ENCODE measurements at regions not wholly inside any gene's neighbourhood (a gene's known extent, or its start where the extent isn't known, plus 50 kb on each side); places are given as distances from the start of the nearest gene placed in this dataset.

DNA sequence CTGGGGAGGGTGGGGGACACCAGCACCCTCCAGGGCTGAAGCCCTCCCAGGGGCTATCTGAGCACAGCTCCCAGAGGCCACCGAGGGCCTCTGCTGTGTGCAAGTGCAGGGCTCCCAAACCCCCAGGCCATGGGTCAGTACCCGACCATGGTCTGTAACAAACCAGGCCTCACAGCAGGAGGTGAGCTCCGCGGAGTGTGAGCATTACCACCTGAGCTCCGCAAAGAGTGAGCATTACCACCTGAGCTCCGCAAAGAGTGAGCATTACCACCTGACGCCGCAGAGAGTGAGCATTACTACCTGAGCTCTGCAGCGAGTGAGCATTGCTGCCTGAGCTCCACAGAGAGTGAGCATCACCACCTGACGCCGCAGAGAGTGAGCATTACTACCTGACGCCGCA, 152.9 kb upstream of the IRX2 start:
- no peaks in the 10 kb centered on the region for H3K36me3 Mint-ChIP-seq
- H3K4me3 Mint-ChIP-seq = no peak overlapping the region
- no peaks in the 10 kb centered on the region for H3K9me3 Mint-ChIP-seq
- no peaks in the 10 kb centered on the region for H3K27me3 Mint-ChIP-seq
- no peak overlapping the region for H3K27ac Mint-ChIP-seq
- H3K4me1 Mint-ChIP-seq = no peaks in the 10 kb centered on the region

GRCh38 chr5:2903451-2904395, 152.2 kb upstream of the IRX2 start:
- Mint-ChIP-seq H3K9me3 (no peaks in the 10 kb centered on the region), H3K27ac (no peak overlapping the region), H3K36me3 (no peaks in the 10 kb centered on the region), H3K4me3 (no peak overlapping the region), H3K4me1 (no peaks in the 10 kb centered on the region), H3K27me3 (no peaks in the 10 kb centered on the region)

DNA sequence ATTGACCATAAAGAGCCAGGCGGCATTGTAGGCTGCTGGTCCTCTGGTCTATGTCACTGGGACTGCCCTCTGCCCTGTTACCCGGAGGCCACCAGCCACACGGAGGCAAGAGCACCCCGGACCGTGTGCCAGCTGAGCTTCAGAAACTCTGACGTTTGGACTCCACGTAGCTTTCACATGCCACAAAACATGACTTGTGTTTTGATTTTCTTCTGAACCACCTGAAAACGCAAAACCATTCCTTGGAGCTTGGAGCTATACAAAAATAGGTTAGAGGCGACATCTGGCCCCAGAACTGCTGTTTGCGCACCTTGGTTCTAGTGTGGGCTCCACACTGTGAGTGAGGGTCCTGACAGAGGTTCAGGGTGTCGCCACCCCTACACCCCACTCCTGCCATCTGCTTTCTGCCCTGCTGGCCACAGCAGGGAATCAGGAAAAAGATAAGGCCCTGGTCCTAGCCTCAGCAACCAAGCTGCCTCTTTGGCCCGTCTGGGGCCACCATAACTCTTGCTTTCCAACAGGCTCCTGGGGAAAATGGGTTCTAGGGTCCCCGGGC, 151.3 kb upstream of the IRX2 start:
- Mint-ChIP-seq H3K4me3 (no peak overlapping the region), H3K36me3 (no peaks in the 10 kb centered on the region), H3K27ac (no peak overlapping the region), H3K4me1 (no peaks in the 10 kb centered on the region), H3K27me3 (no peaks in the 10 kb centered on the region), H3K9me3 (no peaks in the 10 kb centered on the region)

GRCh38 chr5:2902186-2902585, 150.7 kb upstream of the IRX2 start:
- no peak overlapping the region for H3K4me3 Mint-ChIP-seq
- no peaks in the 10 kb centered on the region for H3K4me1 Mint-ChIP-seq
- H3K36me3 Mint-ChIP-seq = no peaks in the 10 kb centered on the region
- no peaks in the 10 kb centered on the region for H3K9me3 Mint-ChIP-seq
- no peaks in the 10 kb centered on the region for H3K27me3 Mint-ChIP-seq
- H3K27ac Mint-ChIP-seq = no peak overlapping the region

- Mint-ChIP-seq H3K27me3 (no peaks in the 10 kb centered on the region), H3K36me3 (no peaks in the 10 kb centered on the region), H3K4me3 (no peak overlapping the region), H3K4me1 (no peaks in the 10 kb centered on the region), H3K9me3 (no peaks in the 10 kb centered on the region), H3K27ac (no peak overlapping the region)
Observed at GRCh38 chr5:2901511-2901910, 150.0 kb upstream of the IRX2 start.

DNA sequence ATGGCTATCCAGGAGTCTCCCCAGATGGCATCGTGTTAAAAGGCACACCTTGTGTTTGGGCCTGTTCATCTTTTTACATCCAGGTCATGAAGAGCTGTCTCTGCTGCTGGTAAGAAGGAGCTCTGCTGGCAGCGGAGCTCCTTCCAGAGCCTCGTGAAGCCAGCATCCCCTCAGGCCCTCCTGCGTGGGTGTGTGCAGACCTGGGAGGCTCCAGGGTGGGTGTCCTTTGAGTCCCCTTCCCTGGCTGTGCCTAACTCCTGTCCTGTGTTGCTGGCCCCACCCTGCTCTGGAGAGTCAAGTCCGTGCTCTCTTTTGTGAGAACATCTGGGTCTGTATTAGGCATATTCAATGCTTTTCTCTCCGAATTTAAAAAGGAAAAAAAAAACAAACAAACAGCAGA, 149.6 kb upstream of the IRX2 start:
- Mint-ChIP-seq H3K36me3 (no peaks in the 10 kb centered on the region), H3K27ac (no peak overlapping the region), H3K9me3 (no peaks in the 10 kb centered on the region), H3K4me3 (no peak overlapping the region), H3K27me3 (no peaks in the 10 kb centered on the region), H3K4me1 (no peaks in the 10 kb centered on the region)

- Mint-ChIP-seq H3K4me1 (no peaks in the 10 kb centered on the region), H3K27ac (no peak overlapping the region), H3K36me3 (no peaks in the 10 kb centered on the region), H3K27me3 (no peaks in the 10 kb centered on the region), H3K9me3 (no peaks in the 10 kb centered on the region), H3K4me3 (no peak overlapping the region)
Observed at GRCh38 chr5:2900360-2900759, 148.9 kb upstream of the IRX2 start.

DNA sequence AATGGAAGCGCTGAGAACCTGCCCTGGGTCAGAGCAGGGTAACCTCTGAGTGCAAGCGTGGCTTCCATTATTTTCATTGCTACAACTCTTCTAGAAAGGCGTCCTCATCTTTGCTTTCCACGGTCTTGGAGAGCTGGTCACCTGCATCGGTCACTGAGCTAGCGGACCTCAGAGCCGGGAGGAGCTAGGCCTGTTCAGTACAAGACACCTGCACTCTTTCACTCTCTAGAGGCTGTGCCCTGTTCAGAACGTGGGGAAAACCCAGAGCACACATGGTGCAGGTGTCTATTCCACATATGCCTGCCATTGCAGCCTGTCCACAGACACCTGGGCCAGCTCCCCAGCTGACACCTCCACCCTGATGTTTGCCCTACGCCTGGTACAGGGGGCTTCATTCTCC, 147.8 kb upstream of the IRX2 start:
- Mint-ChIP-seq H3K4me1 (no peaks in the 10 kb centered on the region), H3K36me3 (no peaks in the 10 kb centered on the region), H3K27ac (no peak overlapping the region), H3K27me3 (no peaks in the 10 kb centered on the region), H3K9me3 (no peaks in the 10 kb centered on the region), H3K4me3 (no peak overlapping the region)

GRCh38 chr5:2898661-2899060, 147.2 kb upstream of the IRX2 start:
- no peaks in the 10 kb centered on the region for H3K27me3 Mint-ChIP-seq
- no peaks in the 10 kb centered on the region for H3K4me1 Mint-ChIP-seq
- no peaks in the 10 kb centered on the region for H3K9me3 Mint-ChIP-seq
- H3K4me3 Mint-ChIP-seq = no peak overlapping the region
- no peaks in the 10 kb centered on the region for H3K36me3 Mint-ChIP-seq
- H3K27ac Mint-ChIP-seq = no peak overlapping the region

GRCh38 chr5:2897276-2897961, 145.9 kb upstream of the IRX2 start:
- no peaks in the 10 kb centered on the region for H3K9me3 Mint-ChIP-seq
- H3K36me3 Mint-ChIP-seq = no peaks in the 10 kb centered on the region
- H3K27ac Mint-ChIP-seq = no peak overlapping the region
- H3K27me3 Mint-ChIP-seq = no peaks in the 10 kb centered on the region
- H3K4me3 Mint-ChIP-seq = no peak overlapping the region
- H3K4me1 Mint-ChIP-seq = no peaks in the 10 kb centered on the region

DNA sequence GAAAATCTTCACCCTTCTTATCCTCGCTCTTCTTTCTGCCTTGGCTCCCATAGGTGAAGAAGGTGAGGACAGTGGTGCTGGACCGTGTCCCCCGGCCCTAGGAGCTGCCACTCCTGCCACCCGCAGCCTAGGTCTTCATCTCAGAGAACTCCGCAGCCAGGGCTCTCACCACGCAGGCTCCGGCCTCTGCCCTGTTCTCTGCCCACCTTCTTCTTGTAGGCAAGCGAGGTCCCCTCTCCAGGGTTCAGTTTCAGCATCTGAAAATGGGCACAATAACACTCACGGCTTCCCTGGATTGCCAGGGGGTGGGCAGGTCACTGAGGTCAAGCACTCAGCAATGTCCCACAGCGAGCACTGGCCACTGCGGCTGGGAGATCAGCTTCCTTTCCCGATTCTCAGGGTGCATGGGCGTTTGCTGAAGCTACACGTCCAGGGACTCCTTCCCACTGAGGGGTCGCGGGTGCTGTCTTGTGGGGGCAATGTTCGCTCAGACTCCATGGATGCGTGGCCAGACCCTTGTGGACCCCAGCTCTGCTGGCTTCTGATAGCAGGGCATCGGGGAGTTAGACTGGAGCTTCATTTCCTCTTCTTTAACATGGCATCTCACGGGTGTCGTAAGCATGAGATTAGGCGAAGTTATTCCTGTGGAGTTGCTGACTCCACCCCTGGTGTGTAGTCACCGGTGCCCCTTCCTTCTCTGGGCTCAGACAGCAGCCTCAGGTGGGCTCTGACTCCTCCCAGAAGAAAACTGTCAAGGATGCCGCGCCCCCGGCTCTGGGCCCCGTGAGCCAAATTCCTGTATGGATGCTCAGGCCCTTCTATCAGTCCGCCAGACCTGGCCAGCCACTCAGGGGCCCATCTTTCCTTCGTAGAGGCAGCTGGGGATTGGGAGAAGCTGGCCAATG, 145.1 kb upstream of the IRX2 start:
- Mint-ChIP-seq H3K9me3 (no peaks in the 10 kb centered on the region), H3K4me3 (no peak overlapping the region), H3K4me1 (no peaks in the 10 kb centered on the region), H3K27ac (no peak overlapping the region), H3K36me3 (no peaks in the 10 kb centered on the region), H3K27me3 (no peaks in the 10 kb centered on the region)

GRCh38 chr5:2895876-2896275, 144.4 kb upstream of the IRX2 start:
- no peaks in the 10 kb centered on the region for H3K36me3 Mint-ChIP-seq
- H3K4me3 Mint-ChIP-seq = no peak overlapping the region
- no peaks in the 10 kb centered on the region for H3K4me1 Mint-ChIP-seq
- no peak overlapping the region for H3K27ac Mint-ChIP-seq
- H3K9me3 Mint-ChIP-seq = no peaks in the 10 kb centered on the region
- no peaks in the 10 kb centered on the region for H3K27me3 Mint-ChIP-seq

DNA sequence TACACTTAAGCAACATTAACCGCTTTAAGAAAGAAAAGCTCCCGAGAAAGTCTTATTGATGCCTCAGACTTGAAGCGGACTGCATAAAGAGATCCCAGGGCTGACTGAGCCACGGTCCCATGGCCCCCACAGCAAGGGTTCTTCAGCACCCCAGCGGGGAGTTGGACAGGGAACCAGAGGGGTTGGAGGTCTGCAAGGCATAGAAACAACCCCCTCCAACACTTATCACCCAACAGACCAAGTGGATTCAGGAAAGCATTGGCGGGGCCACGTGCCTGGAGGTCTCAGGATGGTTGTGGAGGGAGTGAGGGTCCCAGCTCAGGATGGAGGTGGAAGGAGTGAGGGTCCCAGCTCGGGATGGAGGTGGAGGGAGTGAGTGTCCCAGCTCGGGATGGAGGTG, 143.7 kb upstream of the IRX2 start:
- H3K4me1 Mint-ChIP-seq = no peaks in the 10 kb centered on the region
- H3K4me3 Mint-ChIP-seq = no peak overlapping the region
- no peaks in the 10 kb centered on the region for H3K9me3 Mint-ChIP-seq
- no peak overlapping the region for H3K27ac Mint-ChIP-seq
- no peaks in the 10 kb centered on the region for H3K27me3 Mint-ChIP-seq
- no peaks in the 10 kb centered on the region for H3K36me3 Mint-ChIP-seq

DNA sequence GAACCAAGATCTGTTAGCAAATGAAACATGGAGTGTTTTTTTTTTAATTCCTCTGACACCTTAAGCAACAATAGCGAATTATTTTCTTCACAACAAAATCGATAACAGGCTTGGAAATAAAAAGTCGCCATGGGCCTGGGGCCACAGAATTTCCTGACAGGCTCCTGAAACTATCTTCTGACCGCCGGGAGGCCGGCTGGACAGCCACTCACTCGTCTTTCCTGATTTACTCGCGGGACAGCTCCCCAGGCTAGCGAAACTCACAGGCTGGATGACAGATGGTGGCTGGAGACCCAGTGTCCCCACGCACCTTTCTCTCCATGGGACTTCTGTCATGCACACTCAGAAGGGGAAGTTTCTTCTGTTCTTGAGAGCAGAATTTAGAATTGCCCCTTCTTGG, 143.3 kb upstream of the IRX2 start:
- Mint-ChIP-seq H3K4me1 (no peaks in the 10 kb centered on the region), H3K9me3 (no peaks in the 10 kb centered on the region), H3K36me3 (no peaks in the 10 kb centered on the region), H3K27me3 (no peaks in the 10 kb centered on the region), H3K27ac (no peak overlapping the region), H3K4me3 (no peak overlapping the region)

- Mint-ChIP-seq H3K4me3 (no peak overlapping the region), H3K4me1 (no peaks in the 10 kb centered on the region), H3K36me3 (no peaks in the 10 kb centered on the region), H3K27me3 (no peaks in the 10 kb centered on the region), H3K27ac (no peak overlapping the region), H3K9me3 (no peaks in the 10 kb centered on the region)
Observed at GRCh38 chr5:2894316-2894715, 142.8 kb upstream of the IRX2 start.

Data from activated naive CD4-positive, alpha-beta T cell treated with anti-CD3 and anti-CD28 coated beads, Interleukin-2, amount 50 U/mL, for 24 hours (primary cell).